HFFc6 (cell line): ENCODE measurements at regions not wholly inside any gene's neighbourhood (a gene's known extent, or its start where the extent isn't known, plus 50 kb on each side); places are given as distances from the start of the nearest gene placed in this dataset.
"Not testable (repeated sequence)": the region's sequence is repeated elsewhere in the genome, so short reads cannot be mapped to it uniquely, and the experiment has no call there.

Experiments
- DNase-seq: peaks from one replicate; pipeline ENCODE4 v3.0.0-alpha.2; 2018
- H3K27ac Mint-ChIP-seq: 2 replicates; pipeline ENCODE4 v1.8.0; 2020; ENCODE audit warnings: mild to moderate bottlenecking, mixed read lengths
- H3K27me3 Mint-ChIP-seq: 2 replicates; pipeline ENCODE4 v1.8.0; 2021; ENCODE audit warnings: mild to moderate bottlenecking, moderate library complexity, mixed read lengths; ENCODE audit not compliant: insufficient read depth
- H3K36me3 Mint-ChIP-seq: 2 replicates; pipeline ENCODE4 v1.8.0; 2021; ENCODE audit warnings: low read depth, mixed read lengths
- H3K4me1 Mint-ChIP-seq: 2 replicates; pipeline ENCODE4 v1.8.0; 2020; ENCODE audit warnings: low read depth, mixed read lengths
- H3K4me3 Mint-ChIP-seq: 2 replicates; pipeline ENCODE4 v1.8.0; 2020; ENCODE audit warnings: mild to moderate bottlenecking, moderate library complexity, mixed read lengths
- H3K9me3 Mint-ChIP-seq: 2 replicates; pipeline ENCODE4 v1.8.0; 2020; ENCODE audit warnings: mild to moderate bottlenecking, mixed read lengths
- CTCF ChIP-seq: fragments of 200-600 bp; sonication (generic); IDR thresholded peaks from 2 replicates; pipeline ENCODE4 v1.5.0; 2021; ENCODE audit warnings: antibody characterized with exemption, mild to moderate bottlenecking

GRCh38 chr9:38176251-38176650 is 107.2 kb upstream of the SHB start:
- Mint-ChIP-seq H3K36me3 (no peaks in the 10 kb centered on the region), H3K27ac (no peak overlapping the region), H3K9me3 (peaks cover 8% of the 10 kb centered on the region), H3K4me1 (peaks cover 8% of the 10 kb centered on the region), H3K4me3 (no peak overlapping the region), H3K27me3 (peaks cover 14% of the 10 kb centered on the region)
- TF ChIP-seq CTCF: no peak
- no peak for DNase-seq

GRCh38 chr9:38175423-38175822 is 106.4 kb upstream of the SHB start:
- Mint-ChIP-seq H3K27me3 (peaks cover 7% of the 10 kb centered on the region), H3K4me3 (no peak overlapping the region)

GRCh38 chr9:38172586-38172985 is 103.6 kb upstream of the SHB start:
- peaks cover 16% of the 10 kb centered on the region for H3K36me3 Mint-ChIP-seq
- no peak overlapping the region for H3K27ac Mint-ChIP-seq
- TF ChIP-seq CTCF: no peak
- no peak overlapping the region for H3K4me3 Mint-ChIP-seq
- H3K9me3 Mint-ChIP-seq: peaks cover 36% of the 10 kb centered on the region
- H3K4me1 Mint-ChIP-seq: peaks cover 15% of the 10 kb centered on the region
- H3K27me3 Mint-ChIP-seq: peaks cover 4% of the 10 kb centered on the region
- no peak for DNase-seq

More at GRCh38 chr9:38175423-38175822, 106.4 kb upstream of the SHB start:
- DNase-seq: no peak
- TF ChIP-seq CTCF: no peak
- Mint-ChIP-seq H3K36me3 (peaks cover 6% of the 10 kb centered on the region; the same call in 1 of the 2 replicates), H3K9me3 (peaks cover 17% of the 10 kb centered on the region), H3K27ac (no peak overlapping the region), H3K4me1 (peaks cover 15% of the 10 kb centered on the region)

- Mint-ChIP-seq H3K4me3 (no peak overlapping the region), H3K27me3 (peaks cover 7% of the 10 kb centered on the region), H3K36me3 (peaks cover 16% of the 10 kb centered on the region), H3K9me3 (peaks cover 36% of the 10 kb centered on the region), H3K27ac (0 out of 2 replicates have a peak overlapping the region, but pooled peaks have one; percentile 78), H3K4me1 (peaks cover 15% of the 10 kb centered on the region)
- no peak for DNase-seq
- TF ChIP-seq CTCF: no peak
Measured at GRCh38 chr9:38171926-38172325, 102.9 kb upstream of the SHB start.

GRCh38 chr9:38171538-38171884 is 102.5 kb upstream of the SHB start:
- H3K4me1 Mint-ChIP-seq: peaks cover 15% of the 10 kb centered on the region
- H3K36me3 Mint-ChIP-seq: peaks cover 16% of the 10 kb centered on the region
- DNase-seq: no peak
- H3K9me3 Mint-ChIP-seq: peaks cover 36% of the 10 kb centered on the region
- no peak overlapping the region for H3K4me3 Mint-ChIP-seq
- peak overlapping the region; percentile 78; the same call in 1 of the 2 replicates for H3K27ac Mint-ChIP-seq
- TF ChIP-seq CTCF: no peak
- peaks cover 12% of the 10 kb centered on the region for H3K27me3 Mint-ChIP-seq

GRCh38 chr9:38170763-38171537 is 101.9 kb upstream of the SHB start:
- H3K36me3 Mint-ChIP-seq: peaks cover 16% of the 10 kb centered on the region
- H3K4me1 Mint-ChIP-seq: peaks cover 15% of the 10 kb centered on the region
- H3K4me3 Mint-ChIP-seq: not testable (repeated sequence)
- H3K27me3 Mint-ChIP-seq: peaks cover 13% of the 10 kb centered on the region
- H3K9me3 Mint-ChIP-seq: peaks cover 36% of the 10 kb centered on the region
- DNase-seq: peak; percentile 68
- peak overlapping the region; percentile 78 for H3K27ac Mint-ChIP-seq

- DNase-seq, H3K27ac Mint-ChIP-seq, H3K4me3 Mint-ChIP-seq: not testable (repeated sequence)
- peaks cover 36% of the 10 kb centered on the region for H3K9me3 Mint-ChIP-seq
- peaks cover 13% of the 10 kb centered on the region for H3K27me3 Mint-ChIP-seq
- peaks cover 16% of the 10 kb centered on the region for H3K36me3 Mint-ChIP-seq
- H3K4me1 Mint-ChIP-seq: peaks cover 15% of the 10 kb centered on the region
Measured at GRCh38 chr9:38170155-38170554, 101.1 kb upstream of the SHB start.
